Activated T-helper 17 cell treated with anti-CD3 and anti-CD28 coated beads, Interleukin-2, amount 50 U/mL, for 72 hours (primary cell): ENCODE measurements at regions not wholly inside any gene's neighbourhood (a gene's known extent, or its start where the extent isn't known, plus 50 kb on each side); places are given as distances from the start of the nearest gene placed in this dataset.

Source experiments
- ATAC-seq: fragments of 150-1000 bp; cut with Tn5 transposase; replicated peaks from 2 replicates; pipeline ENCODE4 v1.10.0; 2021; ENCODE audit warnings: mild to moderate bottlenecking, moderate library complexity
- H3K27ac Mint-ChIP-seq: one replicate; pipeline ENCODE4 v1.8.0; 2022; ENCODE audit warnings: mixed read lengths
- H3K27me3 Mint-ChIP-seq: one replicate; pipeline ENCODE4 v1.8.0; 2022; ENCODE audit warnings: mixed read lengths
- H3K36me3 Mint-ChIP-seq: one replicate; pipeline ENCODE4 v1.8.0; 2022; ENCODE audit warnings: low read depth, mild to moderate bottlenecking, mixed read lengths
- H3K4me1 Mint-ChIP-seq: one replicate; pipeline ENCODE4 v1.8.0; 2022; ENCODE audit warnings: mixed read lengths
- H3K4me3 Mint-ChIP-seq: one replicate; pipeline ENCODE4 v1.8.0; 2022; ENCODE audit warnings: mild to moderate bottlenecking, mixed read lengths
- H3K9me3 Mint-ChIP-seq: one replicate; pipeline ENCODE4 v1.8.0; 2022; ENCODE audit warnings: mixed read lengths

DNA sequence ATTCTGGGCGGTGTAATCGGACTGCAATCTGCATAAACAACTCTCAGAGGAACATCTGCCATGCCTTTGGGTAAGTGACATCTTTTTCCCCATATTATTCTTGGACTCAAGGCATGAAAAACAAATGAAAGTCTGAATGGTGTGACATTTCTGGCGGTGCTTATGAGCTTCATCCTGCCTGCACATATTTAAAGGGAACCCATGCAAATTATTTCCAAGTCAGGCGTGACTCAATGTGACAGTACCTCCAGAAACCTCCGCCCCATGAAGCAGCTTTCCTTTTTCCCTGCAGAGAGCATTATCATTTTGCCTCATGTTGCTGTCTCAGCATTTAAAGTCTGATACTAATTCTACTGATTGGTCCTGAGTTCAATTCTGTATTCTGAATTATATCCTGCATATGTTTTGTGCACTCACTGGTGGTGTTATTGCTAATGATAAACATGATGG lies 585.4 kb downstream of the SNAPC1 start:
- Mint-ChIP-seq H3K36me3 (no peaks in the 10 kb centered on the region), H3K9me3 (peaks cover 4% of the 10 kb centered on the region), H3K27me3 (no peaks in the 10 kb centered on the region), H3K27ac (no peak overlapping the region), H3K4me1 (no peaks in the 10 kb centered on the region), H3K4me3 (no peak overlapping the region)
- no peak for ATAC-seq

- Mint-ChIP-seq H3K27me3 (no peaks in the 10 kb centered on the region), H3K4me3 (no peak overlapping the region), H3K9me3 (peaks cover 16% of the 10 kb centered on the region), H3K4me1 (no peaks in the 10 kb centered on the region), H3K27ac (no peak overlapping the region), H3K36me3 (no peaks in the 10 kb centered on the region)
- no peak for ATAC-seq
These were observed 595.1 kb downstream of the SNAPC1 start for GRCh38 chr14:62357362-62357761.

DNA sequence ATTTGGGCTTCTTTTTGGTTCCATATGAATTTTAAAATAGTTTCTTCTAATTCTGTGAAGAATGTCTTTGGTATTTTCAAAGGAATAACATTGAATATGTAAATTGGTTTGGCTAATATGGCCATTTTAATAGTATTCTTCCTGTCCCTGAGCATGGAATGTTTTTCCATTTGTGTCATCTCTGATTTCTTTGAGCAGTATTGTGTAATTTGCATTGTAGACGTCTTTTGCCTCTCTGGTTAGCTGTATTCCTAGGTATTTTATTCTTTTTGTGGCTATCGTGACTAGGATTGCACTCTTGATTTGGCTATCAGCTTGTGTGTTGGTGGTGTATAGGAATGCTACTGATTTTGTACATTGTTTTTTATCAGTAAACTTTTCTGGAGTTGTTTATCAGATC lies 601.9 kb downstream of the SNAPC1 start:
- no peak overlapping the region for H3K27ac Mint-ChIP-seq
- no peak for ATAC-seq
- H3K27me3 Mint-ChIP-seq = no peaks in the 10 kb centered on the region
- H3K36me3 Mint-ChIP-seq = no peaks in the 10 kb centered on the region
- no peaks in the 10 kb centered on the region for H3K4me1 Mint-ChIP-seq
- peaks cover 2% of the 10 kb centered on the region for H3K9me3 Mint-ChIP-seq
- no peak overlapping the region for H3K4me3 Mint-ChIP-seq

DNA sequence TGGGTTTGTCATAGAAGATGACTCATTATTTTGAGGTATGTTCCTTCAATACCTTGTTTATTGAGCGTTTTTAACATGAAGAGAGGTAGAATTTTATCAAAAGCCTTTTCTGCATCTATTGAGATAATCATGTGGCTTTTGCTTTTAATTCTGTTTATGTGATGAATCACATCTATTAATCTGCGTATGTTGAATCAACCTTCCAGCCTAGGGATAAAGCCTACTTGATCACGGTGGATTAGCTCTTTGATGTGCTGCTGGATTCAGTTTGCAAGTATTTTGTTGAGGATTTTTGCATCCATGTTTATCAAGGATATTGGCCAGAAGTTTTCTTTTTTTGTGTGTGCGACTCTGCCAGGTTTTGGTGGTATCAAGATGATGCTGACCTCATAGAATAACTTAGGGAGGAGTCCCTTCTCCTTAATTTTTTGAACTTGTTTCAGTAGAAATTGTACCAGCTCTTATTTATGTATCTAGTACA lies 602.6 kb downstream of the SNAPC1 start:
- Mint-ChIP-seq H3K27ac (no peak overlapping the region), H3K4me3 (no peak overlapping the region), H3K4me1 (no peaks in the 10 kb centered on the region), H3K27me3 (no peaks in the 10 kb centered on the region), H3K9me3 (peaks cover 4% of the 10 kb centered on the region), H3K36me3 (no peaks in the 10 kb centered on the region)
- no peak for ATAC-seq

GRCh38 chr14:62369919-62370560 lies 607.8 kb downstream of the SNAPC1 start:
- H3K27me3 Mint-ChIP-seq = no peaks in the 10 kb centered on the region
- no peaks in the 10 kb centered on the region for H3K4me1 Mint-ChIP-seq
- no peak for ATAC-seq
- no peak overlapping the region for H3K27ac Mint-ChIP-seq
- peaks cover 4% of the 10 kb centered on the region for H3K9me3 Mint-ChIP-seq
- H3K36me3 Mint-ChIP-seq = no peaks in the 10 kb centered on the region
- no peak overlapping the region for H3K4me3 Mint-ChIP-seq

DNA sequence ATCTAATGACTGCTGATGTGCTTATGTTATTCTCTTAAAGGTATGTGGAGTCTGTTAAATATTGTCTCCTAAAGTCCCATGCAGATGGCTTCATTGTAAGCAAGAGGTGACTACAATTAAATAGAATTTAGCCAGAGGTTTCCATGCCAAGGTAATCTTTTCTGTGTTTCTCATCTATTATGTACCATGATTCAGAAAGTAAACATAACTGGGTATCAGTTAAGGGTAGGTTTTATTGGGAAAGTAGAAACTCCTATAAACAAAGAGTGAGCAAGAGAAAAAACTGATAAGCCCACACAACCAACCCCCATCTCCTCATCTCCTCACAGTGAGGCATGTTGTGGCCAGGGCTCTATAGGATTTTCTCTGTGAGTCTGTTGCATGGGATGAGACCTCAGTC lies 611.7 kb downstream of the SNAPC1 start:
- Mint-ChIP-seq H3K27me3 (no peaks in the 10 kb centered on the region), H3K4me1 (no peaks in the 10 kb centered on the region), H3K36me3 (no peaks in the 10 kb centered on the region), H3K4me3 (no peak overlapping the region), H3K27ac (no peak overlapping the region), H3K9me3 (peaks cover 10% of the 10 kb centered on the region)
- ATAC-seq = no peak

- no peaks in the 10 kb centered on the region for H3K36me3 Mint-ChIP-seq
- no peak for ATAC-seq
- H3K27me3 Mint-ChIP-seq = no peaks in the 10 kb centered on the region
- peaks cover 6% of the 10 kb centered on the region for H3K9me3 Mint-ChIP-seq
- no peak overlapping the region for H3K4me3 Mint-ChIP-seq
- no peaks in the 10 kb centered on the region for H3K4me1 Mint-ChIP-seq
- H3K27ac Mint-ChIP-seq = no peak overlapping the region
These were observed 615.8 kb downstream of the SNAPC1 start for GRCh38 chr14:62378057-62378456.

DNA sequence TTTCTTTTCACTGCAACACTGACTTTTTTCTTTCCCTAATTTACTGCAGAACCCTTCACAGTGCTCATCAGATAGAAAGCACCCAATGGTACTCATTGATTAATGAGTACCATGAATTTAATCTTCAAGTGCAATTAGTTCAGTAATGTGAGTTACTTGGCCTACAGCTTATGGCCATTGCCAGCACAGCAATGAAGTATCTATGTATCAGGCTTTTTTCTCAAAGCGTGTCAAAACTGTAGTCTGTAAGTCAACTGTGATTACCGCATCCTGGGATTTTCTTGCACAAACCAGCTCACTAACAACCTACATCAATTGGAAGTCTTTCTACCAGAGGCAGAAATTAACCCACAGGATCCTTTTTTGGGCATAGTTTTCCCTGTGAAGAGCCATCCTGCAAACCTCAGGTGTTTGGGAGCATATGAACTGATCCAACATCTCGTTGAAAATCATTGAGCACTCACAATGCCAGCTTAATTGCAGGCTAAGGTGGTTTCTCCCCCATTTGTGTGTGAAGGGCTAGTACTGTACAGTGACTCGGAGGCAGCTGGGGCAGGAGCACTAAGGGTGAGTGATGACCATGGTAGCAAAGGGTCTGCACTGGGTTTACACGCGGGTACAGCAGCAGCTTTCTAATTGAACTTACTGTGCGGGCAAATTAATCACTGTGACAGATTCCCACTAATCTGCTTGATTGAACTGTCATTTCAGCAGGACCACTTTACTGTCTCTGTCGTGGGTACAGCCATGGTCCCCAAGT lies 619.3 kb downstream of the SNAPC1 start:
- H3K4me1 Mint-ChIP-seq = no peaks in the 10 kb centered on the region
- no peak for ATAC-seq
- no peaks in the 10 kb centered on the region for H3K36me3 Mint-ChIP-seq
- no peaks in the 10 kb centered on the region for H3K27me3 Mint-ChIP-seq
- H3K9me3 Mint-ChIP-seq = peaks cover 10% of the 10 kb centered on the region
- H3K27ac Mint-ChIP-seq = no peak overlapping the region
- H3K4me3 Mint-ChIP-seq = no peak overlapping the region

DNA sequence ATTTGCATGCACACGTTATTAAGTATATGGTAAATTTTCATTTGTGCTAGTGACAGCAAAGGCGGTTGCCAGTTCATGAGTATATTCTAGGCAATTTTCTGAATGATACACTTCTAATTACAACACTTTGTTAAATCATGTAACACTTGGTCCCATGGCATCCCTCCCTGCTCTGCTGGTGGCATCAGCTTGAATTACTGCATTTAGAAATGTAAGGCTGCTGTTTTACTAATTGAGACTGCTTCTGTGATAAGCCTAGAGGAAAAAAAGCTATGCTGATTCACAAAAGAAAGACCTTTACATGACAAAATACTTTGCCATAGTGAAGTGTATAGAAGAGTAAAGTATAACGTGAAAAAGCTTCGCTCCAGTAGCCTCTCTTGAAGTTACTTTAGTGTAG lies 636.1 kb downstream of the KCNH5 start:
- Mint-ChIP-seq H3K27me3 (no peaks in the 10 kb centered on the region), H3K9me3 (peaks cover 6% of the 10 kb centered on the region), H3K4me1 (no peaks in the 10 kb centered on the region), H3K36me3 (no peaks in the 10 kb centered on the region), H3K4me3 (no peak overlapping the region), H3K27ac (no peak overlapping the region)
- ATAC-seq = no peak

DNA sequence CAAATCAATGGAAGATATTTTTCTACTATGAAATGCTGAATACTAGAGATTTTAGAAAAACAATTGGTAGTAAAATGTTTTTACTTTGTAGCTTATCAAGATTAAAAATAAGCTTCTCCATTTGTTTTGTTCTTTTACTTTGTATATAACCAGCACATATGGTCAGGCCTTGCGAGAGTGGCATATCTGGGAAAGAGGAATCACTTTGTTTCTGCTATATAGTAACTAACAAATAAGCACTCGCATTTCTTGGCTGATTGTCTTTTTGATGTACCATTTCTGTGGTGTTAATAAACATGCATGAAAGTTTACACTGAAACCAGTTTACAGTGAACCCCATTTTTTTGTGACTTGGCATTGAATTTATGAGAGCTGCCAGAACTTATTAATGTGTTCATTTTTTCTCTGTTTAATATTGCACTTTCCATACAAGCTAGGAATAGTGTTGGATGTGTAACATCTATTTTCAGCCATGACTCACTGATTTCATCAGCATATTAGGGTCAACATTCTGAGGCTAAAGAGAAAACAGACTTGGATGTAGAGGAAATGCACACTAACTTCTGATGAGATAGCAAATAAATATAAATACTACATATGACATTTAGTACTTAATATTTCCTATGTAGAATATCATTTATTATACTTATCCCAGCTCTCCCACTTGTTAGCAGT lies 635.5 kb downstream of the KCNH5 start:
- Mint-ChIP-seq H3K4me3 (no peak overlapping the region), H3K9me3 (peaks cover 2% of the 10 kb centered on the region), H3K36me3 (no peaks in the 10 kb centered on the region), H3K27me3 (no peaks in the 10 kb centered on the region), H3K4me1 (no peaks in the 10 kb centered on the region), H3K27ac (no peak overlapping the region)
- ATAC-seq = no peak

- no peak for ATAC-seq
- Mint-ChIP-seq H3K9me3 (peaks cover 8% of the 10 kb centered on the region), H3K4me3 (no peak overlapping the region), H3K27ac (no peak overlapping the region), H3K36me3 (no peaks in the 10 kb centered on the region), H3K4me1 (no peaks in the 10 kb centered on the region), H3K27me3 (no peaks in the 10 kb centered on the region)
These were observed 624.4 kb downstream of the KCNH5 start for GRCh38 chr14:62420847-62421246.

DNA sequence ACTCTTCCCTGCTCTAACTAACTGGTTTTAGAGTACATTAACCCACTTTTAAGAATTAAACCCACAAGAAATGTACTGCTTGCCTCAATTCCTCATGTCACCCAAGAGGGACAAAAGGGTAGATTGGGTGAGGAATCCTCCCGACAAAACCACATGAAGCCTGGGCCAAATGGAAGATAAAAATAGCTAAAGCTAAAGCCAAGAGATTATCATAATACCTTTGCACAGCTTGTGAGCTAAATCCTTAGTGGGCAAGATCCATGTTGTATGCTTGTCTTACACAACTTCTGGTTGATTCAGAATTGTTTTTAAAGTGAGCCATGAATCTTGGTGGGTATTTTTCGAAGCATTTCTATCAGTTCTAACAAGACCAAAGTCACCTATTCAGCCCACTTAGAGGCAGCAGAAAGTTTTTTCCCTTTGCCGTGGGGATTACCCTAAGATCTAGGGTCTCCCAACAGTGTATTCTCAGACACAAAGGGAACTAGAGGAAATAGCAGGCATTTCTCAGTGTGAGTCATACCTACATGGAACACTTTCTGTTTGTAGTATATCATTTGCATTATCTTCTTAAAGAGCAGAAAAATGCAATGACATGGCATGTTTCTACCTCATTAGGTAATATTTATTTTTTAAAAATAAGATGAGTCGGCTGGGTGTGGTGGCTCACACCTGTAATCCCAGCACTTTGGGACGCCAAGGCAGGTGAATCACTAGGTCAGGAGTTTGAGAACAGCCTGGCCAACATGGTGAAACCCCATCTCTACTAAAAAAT lies 616.6 kb downstream of the KCNH5 start:
- Mint-ChIP-seq H3K4me1 (no peaks in the 10 kb centered on the region), H3K27ac (no peak overlapping the region), H3K27me3 (no peaks in the 10 kb centered on the region), H3K4me3 (no peak overlapping the region), H3K9me3 (peaks cover 20% of the 10 kb centered on the region), H3K36me3 (no peaks in the 10 kb centered on the region)
- ATAC-seq = no peak

DNA sequence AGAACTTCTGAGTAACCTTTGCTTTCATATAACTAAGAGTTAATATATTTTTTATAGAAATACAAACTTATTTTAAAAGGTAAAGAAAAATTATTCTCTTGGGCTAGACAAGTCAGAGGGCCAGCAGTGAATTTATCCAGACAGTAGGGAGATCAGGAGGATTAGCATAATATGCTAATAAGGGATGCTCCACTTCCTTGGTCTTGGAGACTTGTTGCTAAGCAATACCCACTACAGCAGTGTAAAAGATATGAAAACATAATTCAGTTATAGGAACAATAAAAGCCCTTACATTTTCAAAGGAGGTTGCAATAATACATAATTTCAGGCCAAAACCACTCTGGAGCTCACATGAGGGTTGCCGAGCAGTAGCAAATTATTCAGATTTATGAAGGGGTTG lies 615.6 kb downstream of the KCNH5 start:
- Mint-ChIP-seq H3K27ac (no peak overlapping the region), H3K27me3 (no peaks in the 10 kb centered on the region), H3K4me1 (no peaks in the 10 kb centered on the region), H3K36me3 (no peaks in the 10 kb centered on the region), H3K9me3 (peaks cover 22% of the 10 kb centered on the region), H3K4me3 (no peak overlapping the region)
- no peak for ATAC-seq

- no peak for ATAC-seq
These were observed 613.8 kb downstream of the KCNH5 start for GRCh38 chr14:62431496-62431895.

More at GRCh38 chr14:62431496-62431895, 613.8 kb downstream of the KCNH5 start:
- no peak overlapping the region for H3K27ac Mint-ChIP-seq
- H3K36me3 Mint-ChIP-seq = no peaks in the 10 kb centered on the region
- H3K9me3 Mint-ChIP-seq = peaks cover 20% of the 10 kb centered on the region
- no peak overlapping the region for H3K4me3 Mint-ChIP-seq
- no peaks in the 10 kb centered on the region for H3K4me1 Mint-ChIP-seq
- H3K27me3 Mint-ChIP-seq = no peaks in the 10 kb centered on the region
